SJSA1 (cell line): ENCODE measurements at regions not wholly inside any gene's neighbourhood (a gene's known extent, or its start where the extent isn't known, plus 50 kb on each side); places are given as distances from the start of the nearest gene placed in this dataset.

Experiments
- DNase-seq, 2 experiments: peaks; one replicate each; pipeline ENCODE4 v3.0.0-alpha.2; 2015 to 2020; ENCODE audit warnings: low spot score in 2 of 2, low read depth in 1 of 2
- H3K27ac ChIP-seq: fragments of 250-450 bp; sonication (Bioruptor Pico); 2 replicates; pipeline ENCODE4 v1.5.1; 2020; ENCODE audit warnings: mild to moderate bottlenecking, moderate library complexity
- H3K27me3 ChIP-seq: fragments of 250-450 bp; sonication (Bioruptor Pico); replicated peaks from 2 replicates; pipeline ENCODE4 v1.5.1; 2020; ENCODE audit warnings: mild to moderate bottlenecking, moderate library complexity
- H3K36me3 ChIP-seq: fragments of 250-450 bp; sonication (Bioruptor Pico); 2 replicates; pipeline ENCODE4 v1.5.1; 2020; ENCODE audit warnings: mild to moderate bottlenecking
- H3K4me1 ChIP-seq: fragments of 250-450 bp; sonication (Bioruptor Pico); replicated peaks from 2 replicates; pipeline ENCODE4 v1.6.1; 2021; ENCODE audit warnings: mild to moderate bottlenecking
- H3K4me3 ChIP-seq: fragments of 250-450 bp; sonication (Bioruptor Pico); 2 replicates; pipeline ENCODE4 v1.5.1; 2020; ENCODE audit warnings: mild to moderate bottlenecking
- H3K9me3 ChIP-seq: fragments of 250-450 bp; sonication (Bioruptor Pico); replicated peaks from 2 replicates; pipeline ENCODE4 v1.5.1; 2020; ENCODE audit warnings: mild to moderate bottlenecking

GRCh38 chr10:130559547-130559880 is 423.3 kb downstream of the GLRX3 start:
- no peaks in the 10 kb centered on the region for H3K36me3 ChIP-seq

DNA sequence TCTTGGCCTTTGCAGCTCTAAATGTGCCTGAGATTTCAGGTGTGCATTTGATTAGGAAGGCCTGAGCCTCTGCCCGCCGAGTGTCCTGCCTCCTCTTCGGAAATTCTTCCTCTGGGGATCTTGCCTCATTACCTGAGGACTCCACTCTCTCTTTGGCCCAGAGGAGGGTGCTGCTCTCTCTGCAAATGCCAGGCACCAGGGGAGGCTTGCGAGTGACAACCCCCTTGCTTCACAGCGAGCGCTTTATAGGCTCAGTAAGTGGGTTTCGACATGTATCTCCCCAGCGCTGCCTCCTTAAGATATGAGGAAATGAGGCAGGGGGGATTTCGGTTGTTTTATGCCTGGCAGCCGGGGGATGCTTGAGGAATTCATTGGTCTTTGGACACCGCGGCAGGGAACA is 423.9 kb downstream of the GLRX3 start:
- no peak for DNase-seq
- H3K27ac ChIP-seq, result no peak overlapping the region
- no peak overlapping the region for H3K4me3 ChIP-seq
- H3K9me3 ChIP-seq, result no peaks in the 10 kb centered on the region; the same call in 1 of the 2 replicates
- H3K4me1 ChIP-seq, result no peaks in the 10 kb centered on the region
- no peaks in the 10 kb centered on the region for H3K36me3 ChIP-seq
- H3K27me3 ChIP-seq, result no peaks in the 10 kb centered on the region

More at GRCh38 chr10:130559547-130559880, 423.3 kb downstream of the GLRX3 start:
- Histone ChIP-seq H3K4me3 (no peak overlapping the region), H3K27me3 (no peaks in the 10 kb centered on the region), H3K4me1 (no peaks in the 10 kb centered on the region), H3K27ac (no peak overlapping the region), H3K9me3 (no peaks in the 10 kb centered on the region; the same call in 1 of the 2 replicates)
- no peak for DNase-seq

GRCh38 chr10:130560573-130560972 is 424.4 kb downstream of the GLRX3 start:
- H3K9me3 ChIP-seq, result no peaks in the 10 kb centered on the region; the same call in none of the 2 replicates
- H3K4me3 ChIP-seq, result no peak overlapping the region
- H3K27me3 ChIP-seq, result no peaks in the 10 kb centered on the region
- H3K4me1 ChIP-seq, result no peaks in the 10 kb centered on the region
- no peak overlapping the region for H3K27ac ChIP-seq
- no peak for DNase-seq
- no peaks in the 10 kb centered on the region for H3K36me3 ChIP-seq

DNA sequence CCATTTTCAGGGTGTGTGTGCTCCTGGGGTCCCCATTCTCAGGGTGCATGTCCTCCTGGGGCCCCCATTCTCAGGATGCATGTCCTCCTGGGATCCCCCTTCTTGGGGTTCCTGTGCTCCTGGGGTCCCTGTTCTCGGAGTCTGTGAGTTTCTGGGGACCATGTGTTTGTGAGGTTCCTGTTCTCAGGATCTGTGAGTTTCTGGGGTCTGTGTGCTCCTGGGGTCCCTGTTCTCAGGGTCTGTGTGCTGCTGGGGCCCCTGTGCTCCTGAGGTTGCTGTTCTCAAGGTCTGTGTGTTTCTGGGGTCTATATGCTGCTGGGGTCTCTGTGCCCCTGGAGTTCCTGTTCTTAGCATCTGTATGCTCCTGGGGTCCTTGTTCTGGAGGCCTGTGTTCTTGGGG is 425.5 kb downstream of the GLRX3 start:
- no peaks in the 10 kb centered on the region for H3K36me3 ChIP-seq
- no peaks in the 10 kb centered on the region for H3K27me3 ChIP-seq
- no peak overlapping the region for H3K27ac ChIP-seq
- H3K4me3 ChIP-seq, result no peak overlapping the region
- no peaks in the 10 kb centered on the region for H3K4me1 ChIP-seq
- DNase-seq, result no peak
- H3K9me3 ChIP-seq, result no peaks in the 10 kb centered on the region; the same call in none of the 2 replicates

- no peak overlapping the region for H3K4me3 ChIP-seq
- no peaks in the 10 kb centered on the region for H3K27me3 ChIP-seq
- no peaks in the 10 kb centered on the region for H3K4me1 ChIP-seq
- DNase-seq, result no peak
- no peak overlapping the region for H3K27ac ChIP-seq
- H3K9me3 ChIP-seq, result peaks cover 9% of the 10 kb centered on the region
- no peaks in the 10 kb centered on the region for H3K36me3 ChIP-seq
These were observed 430.8 kb downstream of the GLRX3 start for GRCh38 chr10:130567011-130567410.

GRCh38 chr10:130567436-130567835 is 431.2 kb downstream of the GLRX3 start:
- Histone ChIP-seq H3K9me3 (peaks cover 9% of the 10 kb centered on the region), H3K4me3 (no peak overlapping the region), H3K27ac (no peak overlapping the region), H3K27me3 (no peaks in the 10 kb centered on the region), H3K36me3 (no peaks in the 10 kb centered on the region), H3K4me1 (no peaks in the 10 kb centered on the region)
- no peak for DNase-seq

DNA sequence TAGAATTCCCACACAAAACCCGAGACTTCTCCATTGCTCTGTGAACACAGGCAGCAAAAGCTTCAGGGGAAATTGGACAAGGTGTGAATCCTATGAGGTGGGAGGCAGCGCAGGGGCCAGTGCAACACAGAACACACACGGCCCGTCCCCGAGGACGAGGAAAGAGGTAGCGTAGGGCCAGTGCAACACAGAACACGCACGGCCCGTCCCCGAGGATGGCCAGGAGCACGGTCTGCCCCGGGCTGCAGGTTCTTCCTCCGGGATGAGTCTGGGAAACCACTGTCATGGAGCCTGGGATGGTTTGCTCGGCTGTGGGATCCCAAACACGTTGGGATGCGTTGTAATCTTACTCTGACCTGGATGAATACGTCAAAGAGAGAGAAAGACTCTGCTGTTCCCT is 432.1 kb downstream of the GLRX3 start:
- H3K4me3 ChIP-seq, result no peak overlapping the region
- no peak for DNase-seq
- H3K27ac ChIP-seq, result no peak overlapping the region
- no peaks in the 10 kb centered on the region for H3K36me3 ChIP-seq
- peaks cover 9% of the 10 kb centered on the region for H3K9me3 ChIP-seq
- H3K27me3 ChIP-seq, result no peaks in the 10 kb centered on the region
- no peaks in the 10 kb centered on the region for H3K4me1 ChIP-seq

DNA sequence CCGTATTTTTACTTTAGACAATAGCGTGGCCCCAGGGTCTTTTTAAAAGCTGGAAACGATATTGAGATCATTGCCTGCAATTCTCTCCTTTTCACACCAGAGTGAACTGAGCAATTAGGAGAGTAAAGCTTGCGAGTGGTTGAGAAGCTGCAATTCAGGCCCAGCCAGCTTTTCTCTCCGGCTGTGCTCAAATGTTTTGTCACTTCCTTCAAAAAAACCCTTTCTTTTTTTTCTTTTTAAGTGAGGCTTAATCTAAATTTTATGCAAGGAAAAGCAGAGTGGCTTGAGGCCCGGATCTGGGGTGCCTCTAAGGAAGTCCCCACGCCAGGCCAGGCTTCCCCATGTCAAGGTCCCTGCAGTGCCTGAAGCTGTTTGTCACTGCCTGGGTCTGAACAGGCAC is 433.9 kb downstream of the GLRX3 start:
- Histone ChIP-seq H3K36me3 (no peaks in the 10 kb centered on the region), H3K9me3 (peaks cover 12% of the 10 kb centered on the region), H3K27ac (no peak overlapping the region), H3K4me1 (no peaks in the 10 kb centered on the region), H3K4me3 (no peak overlapping the region), H3K27me3 (no peaks in the 10 kb centered on the region)
- DNase-seq, result no peak

GRCh38 chr10:130571674-130572073 is 435.5 kb downstream of the GLRX3 start:
- Histone ChIP-seq H3K36me3 (no peaks in the 10 kb centered on the region), H3K27me3 (no peaks in the 10 kb centered on the region), H3K4me1 (no peaks in the 10 kb centered on the region), H3K4me3 (no peak overlapping the region), H3K27ac (no peak overlapping the region), H3K9me3 (peaks cover 12% of the 10 kb centered on the region)
- no peak for DNase-seq

DNA sequence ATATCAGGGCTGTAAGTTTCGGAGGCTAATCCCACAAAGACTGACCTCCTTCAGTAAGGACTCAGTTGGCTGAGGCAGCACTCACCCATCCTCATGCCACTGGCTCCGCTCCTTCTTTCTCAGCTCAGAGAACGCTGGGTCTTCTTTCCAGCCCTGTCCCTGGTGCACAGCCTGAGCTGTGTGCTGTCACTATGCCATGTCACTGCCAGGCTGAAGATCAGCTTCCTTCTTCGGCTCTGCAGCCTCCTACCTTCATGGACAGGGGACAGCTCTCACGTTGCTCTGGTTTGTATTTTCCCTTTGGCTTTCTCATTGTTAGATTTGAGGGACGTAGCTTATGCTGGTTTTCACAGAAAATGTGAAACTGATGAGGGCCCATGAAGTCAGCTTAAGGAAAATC is 437.3 kb downstream of the GLRX3 start:
- Histone ChIP-seq H3K36me3 (no peaks in the 10 kb centered on the region), H3K4me1 (no peaks in the 10 kb centered on the region), H3K27ac (no peak overlapping the region), H3K27me3 (no peaks in the 10 kb centered on the region), H3K4me3 (no peak overlapping the region), H3K9me3 (peaks cover 2% of the 10 kb centered on the region)
- DNase-seq, result no peak

GRCh38 chr10:130575756-130576285 is 439.6 kb downstream of the GLRX3 start:
- no peak for DNase-seq
- Histone ChIP-seq H3K27me3 (no peaks in the 10 kb centered on the region), H3K4me3 (no peak overlapping the region), H3K9me3 (peaks cover 2% of the 10 kb centered on the region), H3K36me3 (no peaks in the 10 kb centered on the region), H3K27ac (no peak overlapping the region), H3K4me1 (no peaks in the 10 kb centered on the region)

DNA sequence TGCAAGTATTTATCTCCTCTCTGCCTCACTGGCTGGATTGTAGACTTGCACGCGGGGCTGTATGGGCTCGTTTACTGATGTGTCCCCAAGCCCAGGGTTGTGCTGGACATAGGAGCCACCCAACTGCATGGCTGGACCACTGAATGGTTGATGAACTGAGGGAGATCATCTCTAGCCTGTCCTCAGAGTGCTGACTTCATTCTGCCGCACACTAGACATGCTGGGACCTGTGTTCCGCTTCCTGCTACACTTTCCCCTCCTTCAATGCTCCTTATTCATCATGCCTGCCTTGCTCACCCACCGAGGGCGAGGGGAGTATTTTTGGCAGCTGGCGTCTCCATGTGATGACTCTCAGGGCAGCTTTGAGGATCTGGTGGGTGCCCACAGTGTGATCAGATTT is 440.2 kb downstream of the GLRX3 start:
- Histone ChIP-seq H3K9me3 (peaks cover 2% of the 10 kb centered on the region), H3K4me3 (no peak overlapping the region), H3K27me3 (no peaks in the 10 kb centered on the region), H3K27ac (no peak overlapping the region), H3K36me3 (no peaks in the 10 kb centered on the region), H3K4me1 (no peaks in the 10 kb centered on the region)
- DNase-seq, result no peak

GRCh38 chr10:130577039-130577438 is 440.8 kb downstream of the GLRX3 start:
- Histone ChIP-seq H3K27me3 (no peaks in the 10 kb centered on the region), H3K27ac (no peak overlapping the region), H3K4me1 (no peaks in the 10 kb centered on the region), H3K4me3 (no peak overlapping the region), H3K9me3 (peaks cover 2% of the 10 kb centered on the region), H3K36me3 (no peaks in the 10 kb centered on the region)
- DNase-seq, result no peak

DNA sequence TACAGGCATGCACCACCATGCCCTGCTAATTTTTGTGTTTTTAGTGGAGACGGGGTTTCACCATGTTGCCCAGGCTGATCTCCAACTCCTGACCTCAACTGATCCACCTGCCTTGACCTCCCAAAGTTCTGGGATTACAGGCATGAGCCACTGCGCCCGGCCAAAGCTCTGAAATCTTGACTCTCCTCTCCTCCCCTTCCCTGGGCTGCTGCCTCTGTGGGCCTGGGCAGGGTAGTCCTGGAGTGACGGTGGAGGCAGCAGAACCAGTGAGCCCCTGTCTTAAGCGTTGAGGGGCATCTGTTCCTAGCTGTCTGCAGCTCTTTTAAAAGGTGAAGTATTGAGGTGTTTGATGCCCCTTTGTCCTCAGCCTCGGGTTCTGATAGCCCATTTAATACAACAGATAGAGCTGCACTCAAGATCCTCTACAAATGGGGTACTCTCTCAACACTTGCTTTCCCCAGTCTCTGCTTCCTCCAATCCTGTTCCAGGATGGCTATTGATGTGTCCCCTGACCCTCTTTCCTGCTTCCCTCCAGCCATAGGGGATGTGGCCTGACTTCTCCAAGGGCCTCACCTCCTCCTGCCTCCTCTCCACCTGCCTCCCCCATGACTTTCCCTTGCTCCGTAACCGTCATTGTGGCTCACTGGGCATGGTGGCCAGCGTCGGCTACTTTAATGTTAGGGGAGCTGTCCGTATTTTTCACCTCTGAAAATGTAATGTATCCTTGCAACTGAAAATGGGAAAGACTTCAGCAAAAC is 442.5 kb downstream of the GLRX3 start:
- H3K9me3 ChIP-seq, result peaks cover 2% of the 10 kb centered on the region
- no peaks in the 10 kb centered on the region for H3K4me1 ChIP-seq
- DNase-seq, result no peak
- no peaks in the 10 kb centered on the region for H3K36me3 ChIP-seq
- no peak overlapping the region for H3K4me3 ChIP-seq
- no peaks in the 10 kb centered on the region for H3K27me3 ChIP-seq
- no peak overlapping the region for H3K27ac ChIP-seq

- no peak for DNase-seq
- Histone ChIP-seq H3K36me3 (no peaks in the 10 kb centered on the region), H3K4me3 (no peak overlapping the region), H3K4me1 (no peaks in the 10 kb centered on the region), H3K9me3 (no peaks in the 10 kb centered on the region; the same call in 1 of the 2 replicates), H3K27me3 (no peaks in the 10 kb centered on the region), H3K27ac (no peak overlapping the region)
These were observed 443.7 kb downstream of the GLRX3 start for GRCh38 chr10:130579913-130580312.
